GM18873 (cell line): ENCODE measurements at regions not wholly inside any gene's neighbourhood (a gene's known extent, or its start where the extent isn't known, plus 50 kb on each side); places are given as distances from the start of the nearest gene placed in this dataset.
"Not testable (repeated sequence)": the region's sequence is repeated elsewhere in the genome, so short reads cannot be mapped to it uniquely, and the experiment has no call there.

Experiments used
- ATAC-seq: cut with Tn5 transposase; IDR thresholded peaks from one replicate; pipeline ENCODE4 v1.9.1; 2021; ENCODE audit warnings: mild to moderate bottlenecking, moderate library complexity, moderate number of reproducible peaks; ENCODE audit not compliant: unreplicated experiment, low FRiP score

- no peak for ATAC-seq
These were observed 643.5 kb upstream of the ID4 start for GRCh38 chr6:19193624-19194023.

GRCh38 chr6:19204445-19204844 lies 632.7 kb upstream of the ID4 start:
- no peak for ATAC-seq

GRCh38 chr6:19205076-19205475 lies 632.1 kb upstream of the ID4 start:
- no peak for ATAC-seq

GRCh38 chr6:19209202-19209601 lies 628.0 kb upstream of the ID4 start:
- ATAC-seq: no peak

GRCh38 chr6:19210849-19211590 lies 626.1 kb upstream of the ID4 start:
- ATAC-seq: no peak

DNA sequence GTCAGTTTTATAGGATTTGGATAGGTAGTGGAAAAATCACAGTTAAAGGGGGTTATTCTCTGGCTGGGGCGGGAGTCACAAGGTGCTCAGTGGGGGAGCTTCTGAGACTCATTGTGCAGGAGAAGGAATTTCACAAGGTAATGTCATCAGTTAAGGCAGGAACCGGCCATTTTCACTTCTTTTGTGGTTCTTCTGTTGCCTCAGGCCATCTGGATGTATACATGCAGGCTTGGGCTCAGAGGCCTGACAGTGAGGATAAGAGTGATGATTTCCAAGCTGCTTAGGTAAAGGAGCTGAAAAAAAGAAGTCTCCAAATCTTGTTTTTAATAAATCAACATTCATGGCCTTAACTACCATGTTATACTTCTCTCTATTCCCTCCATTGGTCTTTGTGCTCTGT lies 622.9 kb upstream of the ID4 start:
- ATAC-seq: no peak

DNA sequence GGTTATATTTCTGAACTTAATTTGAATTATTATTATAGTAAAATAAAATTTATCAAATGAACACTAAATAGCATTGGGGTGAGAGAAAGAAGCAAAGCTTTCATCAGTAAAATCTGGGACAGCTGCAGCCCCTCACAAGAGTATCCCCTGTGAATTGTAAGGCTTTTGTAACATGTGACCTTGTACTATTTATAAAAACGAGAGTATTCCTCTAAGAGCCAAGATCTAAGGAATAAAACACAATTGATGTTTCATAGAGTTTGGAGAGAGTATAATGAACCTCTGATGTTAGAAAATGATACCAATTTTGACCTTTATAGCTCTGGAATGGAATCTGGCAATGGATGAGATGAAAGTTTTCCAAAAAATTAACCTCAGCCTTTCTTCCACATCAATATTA lies 617.2 kb upstream of the ID4 start:
- no peak for ATAC-seq

- ATAC-seq: no peak
These were observed 605.1 kb upstream of the ID4 start for GRCh38 chr6:19231878-19232561.

DNA sequence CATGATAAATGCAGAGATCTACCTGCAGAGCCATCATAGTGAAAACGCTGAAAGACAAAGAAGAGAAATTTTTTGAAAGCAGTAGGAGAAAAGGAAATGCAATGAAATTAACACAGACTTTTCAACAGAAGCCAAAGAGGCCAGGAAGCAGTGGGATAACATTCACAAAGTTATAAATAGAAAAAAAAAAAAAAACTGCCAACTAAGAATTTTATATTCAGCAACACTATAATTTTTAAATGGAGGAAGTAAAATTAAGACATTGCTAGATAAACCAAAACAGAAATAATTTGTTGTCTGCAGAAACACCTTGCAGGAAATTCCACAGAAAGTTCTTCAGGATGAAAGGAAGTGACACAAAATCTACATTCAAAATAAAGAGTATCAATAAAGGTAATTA lies 591.5 kb upstream of the ID4 start:
- no peak for ATAC-seq

- ATAC-seq: not testable (repeated sequence)
These were observed 590.0 kb upstream of the ID4 start for GRCh38 chr6:19247181-19247580.

GRCh38 chr6:19256123-19256522 lies 581.0 kb upstream of the ID4 start:
- not testable (repeated sequence) for ATAC-seq

- ATAC-seq: no peak
These were observed 575.5 kb upstream of the ID4 start for GRCh38 chr6:19261642-19262041.

DNA sequence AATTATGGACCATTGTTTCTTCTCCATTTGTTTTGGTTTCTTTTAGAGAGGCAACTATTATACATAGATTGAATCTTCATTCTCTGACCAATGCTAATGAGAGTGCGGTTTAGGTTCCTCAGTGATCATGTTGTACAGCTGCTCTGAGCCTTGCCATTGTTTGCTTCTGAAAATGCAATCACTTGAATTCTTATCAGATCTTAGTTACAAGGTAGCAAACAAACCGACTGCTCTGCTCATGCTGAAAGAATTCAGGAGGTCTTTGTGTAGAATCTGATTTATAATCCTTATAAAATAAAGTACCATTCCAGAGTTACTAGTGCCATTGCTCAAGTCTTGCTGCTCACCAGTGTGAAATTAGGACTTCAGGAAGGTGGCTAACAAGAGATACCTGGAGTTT lies 569.1 kb upstream of the ID4 start:
- ATAC-seq: no peak

DNA sequence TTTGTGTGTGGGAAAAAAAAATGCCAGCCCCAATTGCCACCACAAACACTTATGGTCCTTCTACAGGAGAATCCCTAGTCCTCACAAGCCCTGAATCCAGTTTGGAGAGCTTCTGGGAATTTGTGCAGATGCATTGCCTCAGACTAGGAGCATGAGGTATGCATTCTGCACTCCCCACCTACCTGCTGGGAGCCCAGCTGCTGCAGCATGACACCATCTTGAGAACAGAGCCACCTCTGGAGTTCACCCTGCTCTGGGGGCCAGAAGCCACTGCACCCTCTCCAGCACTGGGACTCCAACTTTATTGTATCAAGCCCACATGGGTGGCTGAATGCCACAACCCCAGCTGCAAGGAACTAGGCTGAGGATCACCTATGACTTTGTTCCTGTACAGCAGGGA lies 568.5 kb upstream of the ID4 start:
- no peak for ATAC-seq

DNA sequence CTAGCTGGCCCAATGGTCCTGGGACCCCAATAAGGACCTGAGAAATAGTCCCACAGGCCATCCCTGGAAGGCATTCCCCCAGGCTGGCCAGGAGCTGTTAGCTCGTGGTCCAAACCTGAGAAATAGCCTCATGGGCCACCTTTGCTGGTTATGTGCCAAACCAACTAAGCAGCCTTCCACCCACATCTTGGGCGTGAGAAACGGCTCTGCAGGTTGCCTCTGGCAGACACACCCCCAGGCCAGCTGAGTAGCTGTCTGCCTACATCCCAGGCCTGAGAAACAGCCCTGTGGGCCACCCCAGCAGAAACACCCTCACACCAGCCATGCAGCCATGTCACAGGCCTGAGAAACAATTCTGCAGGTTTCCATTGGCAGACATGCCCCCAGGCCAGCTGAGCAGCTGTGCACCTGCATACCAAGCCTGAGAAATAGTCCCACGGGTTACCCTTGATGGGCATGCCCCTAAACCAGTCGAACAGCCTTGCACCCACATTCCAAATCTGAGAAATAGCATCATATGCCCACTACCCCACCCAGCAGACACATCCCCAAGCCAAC lies 567.8 kb upstream of the ID4 start:
- no peak for ATAC-seq

GRCh38 chr6:19270616-19271015 lies 566.6 kb upstream of the ID4 start:
- ATAC-seq: no peak

DNA sequence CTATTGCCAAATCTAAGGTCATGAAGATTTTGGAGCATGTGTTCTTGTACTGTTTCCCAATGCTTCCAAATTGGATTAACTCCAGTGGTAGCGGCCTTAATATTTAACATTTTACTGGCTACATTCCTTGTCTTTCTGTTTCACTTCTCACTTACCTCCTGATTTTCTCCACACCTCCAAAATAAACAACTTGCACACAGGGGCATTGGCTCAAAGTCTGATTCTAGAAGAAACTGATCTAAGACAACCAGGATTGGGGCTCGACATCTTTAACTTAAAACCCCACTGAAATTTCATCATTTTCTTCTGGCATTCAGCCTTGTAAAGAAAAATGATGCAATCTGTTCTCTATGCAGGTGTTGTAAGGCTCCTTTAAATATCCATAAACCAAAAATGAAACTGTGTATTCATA lies 557.9 kb upstream of the ID4 start:
- no peak for ATAC-seq

- ATAC-seq: no peak
These were observed 549.2 kb upstream of the ID4 start for GRCh38 chr6:19287928-19288327.

DNA sequence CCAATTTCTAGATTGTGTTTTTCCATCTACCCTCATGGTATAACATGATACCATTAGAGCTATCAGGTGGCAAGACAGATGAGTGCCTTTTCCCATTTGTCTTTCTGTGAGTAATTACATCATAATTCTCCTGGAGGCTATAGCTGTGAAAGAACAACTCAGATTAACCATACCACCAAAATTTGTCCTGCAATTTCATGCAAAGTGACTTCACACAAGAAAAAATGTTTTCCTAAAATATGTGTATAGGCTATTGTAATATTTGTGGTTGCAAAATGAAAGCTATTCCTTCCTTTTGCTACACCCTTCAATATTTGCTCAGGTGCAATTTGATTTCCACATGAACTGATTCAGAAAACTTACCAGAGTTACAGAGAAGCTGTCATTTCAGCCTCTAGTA lies 547.7 kb upstream of the ID4 start:
- ATAC-seq: no peak

- no peak for ATAC-seq
These were observed 539.3 kb upstream of the ID4 start for GRCh38 chr6:19297880-19298279.

- ATAC-seq: no peak
These were observed 538.7 kb upstream of the ID4 start for GRCh38 chr6:19298421-19298820.

DNA sequence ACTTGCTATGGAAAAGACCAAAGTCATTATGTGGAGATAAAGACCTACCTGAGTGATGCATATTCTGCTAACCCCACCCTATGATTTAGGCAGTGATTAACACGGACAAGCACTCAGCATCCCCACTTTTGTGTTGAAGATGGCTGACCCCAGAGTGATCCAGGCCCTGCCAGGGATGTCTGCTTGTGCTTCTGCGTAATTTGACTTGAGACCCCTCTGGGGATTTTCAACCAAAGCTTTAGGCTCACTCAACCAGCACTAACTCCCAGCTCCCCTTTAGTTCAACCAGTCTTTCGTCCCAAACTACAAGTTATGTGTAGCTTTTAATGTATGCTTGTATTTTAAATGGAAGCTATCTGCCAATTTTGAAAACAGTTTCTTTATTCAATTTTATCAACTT lies 538.0 kb upstream of the ID4 start:
- ATAC-seq: no peak
